ENCODE measurements at regions not wholly inside any gene's neighbourhood (a gene's known extent, or its start where the extent isn't known, plus 50 kb on each side); places are given as distances from the start of the nearest gene placed in this dataset.

- TF ChIP-seq CTCF (IDR thresholded peaks at IDR 0.05; ENCODE audit: extremely low read depth, insufficient read depth, missing control alignments) = no peak
- DNase-seq (ENCODE audit: low spot score) = no peak
- in situ Hi-C loops (cut with MboI; ENCODE audit: low pct_unique_long_range_greater_than_20kb, low sequenced_read_pairs, unreplicated experiment) = no loop called here
Observed at GRCh38 chr5:163385824-163386223, 51.6 kb upstream of the CCNG1 start.

- in situ Hi-C loops (cut with MboI; ENCODE audit: low pct_unique_long_range_greater_than_20kb, low sequenced_read_pairs, unreplicated experiment) = no loop called here
- TF ChIP-seq CTCF (IDR thresholded peaks at IDR 0.05; ENCODE audit: extremely low read depth, insufficient read depth, missing control alignments) = no peak
- no peak for DNase-seq (ENCODE audit: low spot score)
Observed at GRCh38 chr5:163386352-163386751, 51.0 kb upstream of the CCNG1 start.

- TF ChIP-seq CTCF (IDR thresholded peaks at IDR 0.05; ENCODE audit: extremely low read depth, insufficient read depth, missing control alignments) = no peak
- no peak for DNase-seq (ENCODE audit: low spot score)
- in situ Hi-C loops (cut with MboI; ENCODE audit: low pct_unique_long_range_greater_than_20kb, low sequenced_read_pairs, unreplicated experiment) = no loop called here
Observed at GRCh38 chr5:163387589-163388343, 49.6 kb upstream of the CCNG1 start.
